HUES64 (cell line): ENCODE measurements at regions not wholly inside any gene's neighbourhood (a gene's known extent, or its start where the extent isn't known, plus 50 kb on each side); places are given as distances from the start of the nearest gene placed in this dataset.

Source experiments
- H3K27ac ChIP-seq: 2 replicates; pipeline ENCODE4 v1.7.0; 2013; ENCODE audit warnings: low read depth, low read length, inconsistent platforms
- H3K27me3 ChIP-seq: 2 replicates; pipeline ENCODE4 v1.6.1; 2013; ENCODE audit warnings: mild to moderate bottlenecking, low read length; ENCODE audit not compliant: insufficient read depth
- H3K36me3 ChIP-seq: 2 replicates; pipeline ENCODE4 v1.6.1; 2013; ENCODE audit warnings: mild to moderate bottlenecking, low read length; ENCODE audit not compliant: insufficient read depth
- H3K4me1 ChIP-seq: 2 replicates; pipeline ENCODE4 v1.6.1; 2013; ENCODE audit warnings: mild to moderate bottlenecking, low read length, moderate library complexity; ENCODE audit not compliant: insufficient read depth
- H3K4me3 ChIP-seq: 2 replicates; pipeline ENCODE4 v1.5.1; 2013; ENCODE audit warnings: mild to moderate bottlenecking, low read length, moderate library complexity
- H3K9ac ChIP-seq: 2 replicates; pipeline ENCODE4 v1.6.1; 2013; ENCODE audit warnings: mild to moderate bottlenecking, low read depth, low read length
- H3K9me3 ChIP-seq: 2 replicates; pipeline ENCODE4 v1.6.1; 2013; ENCODE audit warnings: low read depth, low read length; ENCODE audit not compliant: insufficient read depth
- whole genome bisulfite sequencing: fragments of 150-250, 120-280 bp; methylation state at CpG from one replicate; pipeline ENCODE4 v1.1.7; 2013; ENCODE audit warnings: missing lambda C conversion rate; 5-methylcytosine and 5-hydroxymethylcytosine counted together

GRCh38 chr11:119880143-119880542 lies 151.1 kb upstream of the NECTIN1 start:
- WGBS: 64% methylated on average over 4 of the region's 4 CpGs
- no peak overlapping the region for H3K9ac ChIP-seq
- no peak overlapping the region for H3K27ac ChIP-seq
- H3K4me3 ChIP-seq: no peak overlapping the region
- H3K27me3 ChIP-seq: no peaks in the 10 kb centered on the region
- no peaks in the 10 kb centered on the region for H3K36me3 ChIP-seq
- peaks cover 7% of the 10 kb centered on the region for H3K4me1 ChIP-seq
- H3K9me3 ChIP-seq: no peaks in the 10 kb centered on the region

- no peak overlapping the region for H3K4me3 ChIP-seq
- H3K36me3 ChIP-seq: no peaks in the 10 kb centered on the region
- no peak overlapping the region for H3K9ac ChIP-seq
- peaks cover 13% of the 10 kb centered on the region for H3K4me1 ChIP-seq
- 91% methylated on average over 6 of the region's 6 CpGs for WGBS
- no peaks in the 10 kb centered on the region for H3K9me3 ChIP-seq
- no peaks in the 10 kb centered on the region for H3K27me3 ChIP-seq
- no peak overlapping the region for H3K27ac ChIP-seq
Observed at GRCh38 chr11:119878990-119879389, 150.0 kb upstream of the NECTIN1 start.

GRCh38 chr11:119876841-119877240 lies 147.8 kb upstream of the NECTIN1 start:
- H3K27me3 ChIP-seq: no peaks in the 10 kb centered on the region
- H3K4me1 ChIP-seq: peaks cover 13% of the 10 kb centered on the region
- no peaks in the 10 kb centered on the region for H3K9me3 ChIP-seq
- no peak overlapping the region for H3K27ac ChIP-seq
- H3K9ac ChIP-seq: no peak overlapping the region
- no peak overlapping the region for H3K4me3 ChIP-seq
- WGBS: 93% methylated on average over 12 of the region's 12 CpGs
- H3K36me3 ChIP-seq: no peaks in the 10 kb centered on the region

- no peak overlapping the region for H3K9ac ChIP-seq
- 90% methylated on average over 6 of the region's 7 CpGs for WGBS
- no peak overlapping the region for H3K27ac ChIP-seq
- no peaks in the 10 kb centered on the region for H3K9me3 ChIP-seq
- no peaks in the 10 kb centered on the region for H3K36me3 ChIP-seq
- no peaks in the 10 kb centered on the region for H3K27me3 ChIP-seq
- H3K4me3 ChIP-seq: no peak overlapping the region
- peaks cover 13% of the 10 kb centered on the region for H3K4me1 ChIP-seq
Observed at GRCh38 chr11:119875841-119876600, 147.0 kb upstream of the NECTIN1 start.

GRCh38 chr11:119874660-119875238 lies 145.7 kb upstream of the NECTIN1 start:
- Histone ChIP-seq H3K4me1 (peaks cover 13% of the 10 kb centered on the region), H3K36me3 (no peaks in the 10 kb centered on the region), H3K9me3 (no peaks in the 10 kb centered on the region), H3K4me3 (no peak overlapping the region), H3K9ac (no peak overlapping the region), H3K27ac (no peak overlapping the region), H3K27me3 (no peaks in the 10 kb centered on the region)
- WGBS: 73% methylated on average over 14 of the region's 15 CpGs

GRCh38 chr11:119873761-119874421 lies 144.9 kb upstream of the NECTIN1 start:
- no peaks in the 10 kb centered on the region for H3K9me3 ChIP-seq
- peaks cover 13% of the 10 kb centered on the region for H3K4me1 ChIP-seq
- H3K27me3 ChIP-seq: no peaks in the 10 kb centered on the region
- H3K9ac ChIP-seq: no peak overlapping the region
- no peak overlapping the region for H3K27ac ChIP-seq
- no peaks in the 10 kb centered on the region for H3K36me3 ChIP-seq
- no peak overlapping the region for H3K4me3 ChIP-seq
- 88% methylated on average over 17 of the region's 17 CpGs for WGBS

- no peak overlapping the region for H3K4me3 ChIP-seq
- H3K4me1 ChIP-seq: peaks cover 13% of the 10 kb centered on the region
- WGBS: 90% methylated on average over 11 of the region's 11 CpGs
- no peak overlapping the region for H3K9ac ChIP-seq
- no peaks in the 10 kb centered on the region for H3K27me3 ChIP-seq
- H3K9me3 ChIP-seq: no peaks in the 10 kb centered on the region
- no peak overlapping the region for H3K27ac ChIP-seq
- H3K36me3 ChIP-seq: no peaks in the 10 kb centered on the region
Observed at GRCh38 chr11:119872611-119873310, 143.8 kb upstream of the NECTIN1 start.

GRCh38 chr11:119865661-119866156 lies 136.7 kb upstream of the NECTIN1 start:
- Histone ChIP-seq H3K4me3 (no peak overlapping the region), H3K9me3 (no peaks in the 10 kb centered on the region), H3K36me3 (no peaks in the 10 kb centered on the region), H3K4me1 (no peaks in the 10 kb centered on the region), H3K27me3 (no peaks in the 10 kb centered on the region), H3K9ac (no peak overlapping the region), H3K27ac (no peak overlapping the region)
- WGBS: 91% methylated on average over 2 of the region's 2 CpGs

GRCh38 chr11:119864836-119865235 lies 135.8 kb upstream of the NECTIN1 start:
- Histone ChIP-seq H3K9me3 (no peaks in the 10 kb centered on the region), H3K27me3 (no peaks in the 10 kb centered on the region), H3K27ac (no peak overlapping the region), H3K36me3 (no peaks in the 10 kb centered on the region), H3K9ac (no peak overlapping the region), H3K4me3 (no peak overlapping the region), H3K4me1 (no peaks in the 10 kb centered on the region)
- 93% methylated on average over 7 of the region's 7 CpGs for WGBS

- Histone ChIP-seq H3K9ac (no peak overlapping the region), H3K27ac (no peak overlapping the region), H3K4me3 (no peak overlapping the region), H3K36me3 (no peaks in the 10 kb centered on the region), H3K27me3 (no peaks in the 10 kb centered on the region), H3K4me1 (no peaks in the 10 kb centered on the region), H3K9me3 (no peaks in the 10 kb centered on the region)
- WGBS: 77% methylated on average over 17 of the region's 17 CpGs
Observed at GRCh38 chr11:119863851-119864601, 135.0 kb upstream of the NECTIN1 start.
